ENCODE measurements at regions not wholly inside any gene's neighbourhood (a gene's known extent, or its start where the extent isn't known, plus 50 kb on each side); places are given as distances from the start of the nearest gene placed in this dataset.

DNA sequence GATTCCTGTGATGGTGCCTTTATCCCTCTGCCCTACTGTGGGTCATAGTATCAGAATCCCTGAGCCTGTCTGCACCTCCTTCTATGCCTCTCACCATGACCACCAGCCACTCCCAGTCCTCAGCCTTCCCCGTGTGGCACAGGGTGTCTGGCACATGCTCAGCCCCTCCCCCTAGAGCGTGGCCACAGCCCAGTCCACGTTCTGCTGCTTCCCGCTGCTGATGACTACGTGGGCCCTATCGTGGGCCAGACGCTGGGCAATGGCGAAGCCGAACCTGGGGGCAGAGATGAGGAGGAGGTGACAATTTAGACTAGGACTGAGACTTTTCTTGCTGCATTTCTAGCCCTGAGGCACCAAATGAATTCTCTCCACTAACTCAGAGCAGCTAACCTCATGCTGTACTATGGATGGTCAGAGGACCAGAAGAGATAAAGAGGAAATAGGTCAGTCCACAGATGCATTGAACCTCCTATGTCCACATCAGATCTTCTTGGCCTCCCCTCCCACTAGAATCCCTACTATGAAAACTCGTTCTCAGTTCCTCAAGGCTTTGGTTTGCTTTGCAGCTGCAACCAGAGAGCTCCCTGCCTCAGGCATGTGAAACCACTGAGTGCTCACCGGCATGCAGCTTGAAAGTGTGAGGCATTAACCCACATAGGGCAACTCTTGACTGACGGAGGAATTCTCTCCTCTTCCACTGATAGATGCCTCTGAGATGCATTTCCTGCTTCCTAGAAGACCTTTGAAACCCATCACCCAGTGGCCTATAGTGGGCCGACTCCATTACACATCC is 126.3 kb upstream of the DHRS4 start:
- TF ChIP-seq, protein P1, sequence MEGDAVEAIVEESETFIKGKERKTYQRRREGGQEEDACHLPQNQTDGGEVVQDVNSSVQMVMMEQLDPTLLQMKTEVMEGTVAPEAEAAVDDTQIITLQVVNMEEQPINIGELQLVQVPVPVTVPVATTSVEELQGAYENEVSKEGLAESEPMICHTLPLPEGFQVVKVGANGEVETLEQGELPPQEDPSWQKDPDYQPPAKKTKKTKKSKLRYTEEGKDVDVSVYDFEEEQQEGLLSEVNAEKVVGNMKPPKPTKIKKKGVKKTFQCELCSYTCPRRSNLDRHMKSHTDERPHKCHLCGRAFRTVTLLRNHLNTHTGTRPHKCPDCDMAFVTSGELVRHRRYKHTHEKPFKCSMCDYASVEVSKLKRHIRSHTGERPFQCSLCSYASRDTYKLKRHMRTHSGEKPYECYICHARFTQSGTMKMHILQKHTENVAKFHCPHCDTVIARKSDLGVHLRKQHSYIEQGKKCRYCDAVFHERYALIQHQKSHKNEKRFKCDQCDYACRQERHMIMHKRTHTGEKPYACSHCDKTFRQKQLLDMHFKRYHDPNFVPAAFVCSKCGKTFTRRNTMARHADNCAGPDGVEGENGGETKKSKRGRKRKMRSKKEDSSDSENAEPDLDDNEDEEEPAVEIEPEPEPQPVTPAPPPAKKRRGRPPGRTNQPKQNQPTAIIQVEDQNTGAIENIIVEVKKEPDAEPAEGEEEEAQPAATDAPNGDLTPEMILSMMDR (IDR thresholded peaks at IDR 0.05), result no peak
- no peak for TF ChIP-seq POLR2A (IDR thresholded peaks at IDR 0.05)
